ENCODE measurements at regions not wholly inside any gene's neighbourhood (a gene's known extent, or its start where the extent isn't known, plus 50 kb on each side); places are given as distances from the start of the nearest gene placed in this dataset.

DNA sequence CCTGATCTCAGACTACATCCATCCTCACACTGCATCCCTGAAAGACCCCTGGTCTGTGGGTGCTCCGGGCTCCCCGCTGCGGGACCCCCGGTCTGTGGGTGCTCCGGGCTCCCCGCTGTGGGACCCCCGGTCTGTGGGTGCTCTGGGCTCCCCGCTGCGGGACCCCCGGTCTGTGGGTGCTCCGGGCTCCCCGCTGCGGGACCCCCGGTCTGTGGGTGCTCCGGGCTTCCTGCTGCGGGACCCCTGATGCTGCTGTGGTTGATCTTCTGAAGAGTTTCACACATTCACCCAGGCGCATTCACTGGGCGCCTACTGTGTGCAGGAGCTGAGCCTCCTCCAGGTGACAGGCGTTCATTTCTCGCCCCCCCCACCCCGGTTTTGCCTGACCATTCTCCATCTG is 162.7 kb upstream of the SALL3 start:
- Histone ChIP-seq H2AFZ (ENCODE audit: insufficient read depth, low read depth, low read length, poor library complexity, severe bottlenecking) (no peak overlapping the region), H3K27ac (ENCODE audit: low read depth in 1 of 2, low read length in 2 of 2) (no peak overlapping the region), H3K4me2 (replicated peaks; ENCODE audit: extremely low read depth, low read length, poor library complexity, severe bottlenecking) (no peak overlapping the region), H3K4me1 (ENCODE audit: control insufficient read depth in 1 of 2, insufficient read depth in 2 of 2, low read length in 2 of 2) (no peaks in the 10 kb centered on the region), H4K20me1 (ENCODE audit: insufficient read depth, low read length) (no peaks in the 10 kb centered on the region), H3K9me3 (replicated peaks in 1 of 2; ENCODE audit: control insufficient read depth in 1 of 2, insufficient read depth in 1 of 2, low read length in 2 of 2) (no peaks in the 10 kb centered on the region), H3K36me3 (replicated peaks in 1 of 2; ENCODE audit: control insufficient read depth in 1 of 2, insufficient read depth in 2 of 2, low read length in 2 of 2) (no peaks in the 10 kb centered on the region), H3K27me3 (ENCODE audit: control insufficient read depth in 2 of 2, insufficient read depth in 2 of 2, low read length in 2 of 2) (peaks cover 0 to 16% of the 10 kb centered on the region in 2 donors), H3K9ac (ENCODE audit: insufficient read depth, low read length, poor library complexity, severe bottlenecking) (no peak overlapping the region), H3K79me2 (ENCODE audit: insufficient read depth, low read length) (no peaks in the 10 kb centered on the region), H3K4me3 (replicated peaks in 1 of 3; ENCODE audit: low read depth in 2 of 3, low read length in 3 of 3) (no peak overlapping the region)
- Mint-ChIP-seq H3K4me1 (no peaks in the 10 kb centered on the region), H3K36me3 (no peaks in the 10 kb centered on the region), H3K27ac (no peak overlapping the region), H3K27me3 (ENCODE audit: low read depth in 3 of 3) (peaks cover 7 to 23% (median 14%) of the 10 kb centered on the region in 3 donors), H3K9me3 (peaks cover 0 to 2% (median 0%) of the 10 kb centered on the region in 7 donors), H3K4me3 (no peak overlapping the region)
- intact Hi-C loops (cut with micrococcal nuclease), result no loop called here
- TF ChIP-seq, protein P1, sequence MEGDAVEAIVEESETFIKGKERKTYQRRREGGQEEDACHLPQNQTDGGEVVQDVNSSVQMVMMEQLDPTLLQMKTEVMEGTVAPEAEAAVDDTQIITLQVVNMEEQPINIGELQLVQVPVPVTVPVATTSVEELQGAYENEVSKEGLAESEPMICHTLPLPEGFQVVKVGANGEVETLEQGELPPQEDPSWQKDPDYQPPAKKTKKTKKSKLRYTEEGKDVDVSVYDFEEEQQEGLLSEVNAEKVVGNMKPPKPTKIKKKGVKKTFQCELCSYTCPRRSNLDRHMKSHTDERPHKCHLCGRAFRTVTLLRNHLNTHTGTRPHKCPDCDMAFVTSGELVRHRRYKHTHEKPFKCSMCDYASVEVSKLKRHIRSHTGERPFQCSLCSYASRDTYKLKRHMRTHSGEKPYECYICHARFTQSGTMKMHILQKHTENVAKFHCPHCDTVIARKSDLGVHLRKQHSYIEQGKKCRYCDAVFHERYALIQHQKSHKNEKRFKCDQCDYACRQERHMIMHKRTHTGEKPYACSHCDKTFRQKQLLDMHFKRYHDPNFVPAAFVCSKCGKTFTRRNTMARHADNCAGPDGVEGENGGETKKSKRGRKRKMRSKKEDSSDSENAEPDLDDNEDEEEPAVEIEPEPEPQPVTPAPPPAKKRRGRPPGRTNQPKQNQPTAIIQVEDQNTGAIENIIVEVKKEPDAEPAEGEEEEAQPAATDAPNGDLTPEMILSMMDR (IDR thresholded peaks at IDR 0.05), result no peak
- DNase-seq, result no peak
- 100% methylated on average over 6 of the region's 21 CpGs for WGBS (ENCODE audit: insufficient coverage)

DNA sequence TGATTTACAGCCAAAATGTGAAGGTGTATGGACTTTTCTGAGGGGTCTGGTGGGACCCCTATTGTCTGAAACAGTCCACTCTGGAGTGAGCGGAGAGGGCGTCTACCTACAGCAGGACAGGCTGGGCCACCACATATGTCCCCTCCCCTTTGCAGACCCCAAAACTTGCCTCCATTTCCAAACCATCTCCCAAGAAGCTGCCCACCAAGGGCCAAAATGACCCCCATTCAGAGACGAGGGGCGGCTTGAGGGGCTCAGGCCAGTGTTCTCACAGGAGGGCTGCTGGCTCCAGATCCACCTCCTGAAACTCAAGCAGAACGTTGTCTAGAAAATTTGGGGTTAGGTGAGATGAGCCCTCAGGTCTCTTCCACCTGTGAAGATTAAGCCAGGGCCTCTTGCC is 161.1 kb upstream of the SALL3 start:
- WGBS (ENCODE audit: insufficient coverage), result 98% methylated on average over 4 of the region's 5 CpGs
- no peaks in the 10 kb centered on the region for H3K36me3 ChIP-seq (replicated peaks in 1 of 2; ENCODE audit: control insufficient read depth in 1 of 2, insufficient read depth in 2 of 2, low read length in 2 of 2)
- Mint-ChIP-seq H3K27ac (peak overlapping the region in 1 of 7 donors; percentile 54), H3K36me3 (no peaks in the 10 kb centered on the region), H3K27me3 (ENCODE audit: low read depth in 3 of 3) (peaks cover 11 to 24% (median 12%) of the 10 kb centered on the region in 3 donors), H3K4me3 (no peak overlapping the region), H3K9me3 (peaks cover 0 to 4% (median 2%) of the 10 kb centered on the region in 7 donors), H3K4me1 (no peaks in the 10 kb centered on the region)
- H3K9me3 ChIP-seq (replicated peaks in 1 of 2; ENCODE audit: control insufficient read depth in 1 of 2, insufficient read depth in 1 of 2, low read length in 2 of 2), result no peaks in the 10 kb centered on the region
- intact Hi-C loops (cut with micrococcal nuclease), result no loop called here
- peaks cover 0 to 14% of the 10 kb centered on the region in 2 donors for H3K27me3 ChIP-seq (ENCODE audit: control insufficient read depth in 2 of 2, insufficient read depth in 2 of 2, low read length in 2 of 2)
- H3K79me2 ChIP-seq (ENCODE audit: insufficient read depth, low read length), result no peaks in the 10 kb centered on the region
- no peak overlapping the region for H3K27ac ChIP-seq (ENCODE audit: low read depth in 1 of 2, low read length in 2 of 2)
- TF ChIP-seq, protein P1 (IDR thresholded peaks at IDR 0.05), result no peak
- no peak for DNase-seq
- no peaks in the 10 kb centered on the region for H4K20me1 ChIP-seq (ENCODE audit: insufficient read depth, low read length)
- H3K9ac ChIP-seq (ENCODE audit: insufficient read depth, low read length, poor library complexity, severe bottlenecking), result no peak overlapping the region
- H3K4me3 ChIP-seq (replicated peaks in 1 of 3; ENCODE audit: low read depth in 2 of 3, low read length in 3 of 3), result no peak overlapping the region
- no peak overlapping the region for H3K4me2 ChIP-seq (replicated peaks; ENCODE audit: extremely low read depth, low read length, poor library complexity, severe bottlenecking)
- no peak overlapping the region for H2AFZ ChIP-seq (ENCODE audit: insufficient read depth, low read depth, low read length, poor library complexity, severe bottlenecking)
- no peaks in the 10 kb centered on the region for H3K4me1 ChIP-seq (ENCODE audit: control insufficient read depth in 1 of 2, insufficient read depth in 2 of 2, low read length in 2 of 2)
